ENCODE measurements at regions not wholly inside any gene's neighbourhood (a gene's known extent, or its start where the extent isn't known, plus 50 kb on each side); places are given as distances from the start of the nearest gene placed in this dataset.

DNA sequence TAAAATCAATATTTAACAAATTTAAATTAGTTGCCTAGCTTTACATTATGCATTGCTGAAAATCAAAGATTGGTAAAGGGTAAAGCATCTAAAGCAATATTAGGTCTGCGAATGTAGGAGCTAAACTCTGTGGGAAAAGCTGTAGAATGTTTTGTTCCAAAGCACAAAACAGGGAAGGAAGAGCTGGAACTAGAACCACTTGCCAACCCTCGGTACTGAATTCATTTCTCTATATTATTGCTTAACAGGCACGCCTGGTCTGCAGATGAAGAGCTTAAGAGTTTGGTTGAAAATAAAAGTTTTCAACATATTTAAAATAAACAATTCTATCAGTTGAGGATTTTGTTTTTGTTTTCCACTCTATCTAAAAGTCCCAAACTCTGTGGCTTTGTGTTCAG is 1252.8 kb upstream of the SEL1L start:
- no peak for TF ChIP-seq POLR2AphosphoS5 (IDR thresholded peaks at IDR 0.05)
- no peak for TF ChIP-seq CTCF (IDR thresholded peaks at IDR 0.05)

Measured in prostate gland (tissue), 2 donors.